Neural progenitor cell (in vitro differentiated cells): ENCODE measurements at regions not wholly inside any gene's neighbourhood (a gene's known extent, or its start where the extent isn't known, plus 50 kb on each side); places are given as distances from the start of the nearest gene placed in this dataset.
"Not testable (repeated sequence)": the region's sequence is repeated elsewhere in the genome, so short reads cannot be mapped to it uniquely, and the experiment has no call there.

Source experiments
- DNase-seq: peaks from one replicate; pipeline ENCODE4 v3.0.0-alpha.2; 2016; ENCODE audit warnings: low spot score
- H2AFZ ChIP-seq: fragments of 200-600 bp; sonication (generic); replicated peaks from 2 replicates; pipeline ENCODE4 v1.6.1; 2016; ENCODE audit warnings: antibody characterized with exemption
- H3F3A ChIP-seq: fragments of 200-600 bp; sonication (generic); 2 replicates; pipeline ENCODE4 v1.6.1; 2016; ENCODE audit warnings: antibody characterized with exemption, low read depth
- H3K27ac ChIP-seq: fragments of 200-600 bp; sonication (generic); 2 replicates; pipeline ENCODE4 v1.5.1; 2016; ENCODE audit warnings: mild to moderate bottlenecking
- H3K27me3 ChIP-seq: fragments of 200-600 bp; sonication (generic); 2 replicates; pipeline ENCODE4 v1.6.1; 2016; ENCODE audit warnings: mild to moderate bottlenecking, moderate library complexity
- H3K36me3 ChIP-seq: fragments of 200-600 bp; sonication (generic); 2 replicates; pipeline ENCODE4 v1.5.1; 2016
- H3K4me1 ChIP-seq: fragments of 200-600 bp; sonication (generic); 2 replicates; pipeline ENCODE4 v1.6.1; 2016; ENCODE audit warnings: mixed run types
- H3K4me2 ChIP-seq: fragments of 200-600 bp; sonication (generic); 2 replicates; pipeline ENCODE4 v1.6.1; 2016
- H3K4me3 ChIP-seq: fragments of 200-600 bp; sonication (generic); 2 replicates; pipeline ENCODE4 v1.5.1; 2016
- H3K79me2 ChIP-seq: fragments of 200-600 bp; sonication (generic); 2 replicates; pipeline ENCODE4 v1.6.1; 2016; ENCODE audit warnings: low read depth
- H3K9ac ChIP-seq: fragments of 200-600 bp; sonication (generic); 2 replicates; pipeline ENCODE4 v1.6.1; 2016
- H3K9me3 ChIP-seq: fragments of 200-600 bp; sonication (generic); 2 replicates; pipeline ENCODE4 v1.5.1; 2016; ENCODE audit warnings: low read depth
- H4K20me1 ChIP-seq: fragments of 200-600 bp; sonication (generic); 2 replicates; pipeline ENCODE4 v1.6.1; 2016; ENCODE audit warnings: low read depth
- H3K27ac Mint-ChIP-seq: 3 replicates; pipeline ENCODE4 v1.8.0; 2021; ENCODE audit warnings: mixed read lengths
- H3K27me3 Mint-ChIP-seq: 2 replicates; pipeline ENCODE4 v1.8.0; 2022; ENCODE audit warnings: low read depth, mild to moderate bottlenecking, inconsistent platforms, moderate library complexity, mixed read lengths; ENCODE audit not compliant: insufficient read depth
- H3K36me3 Mint-ChIP-seq: 3 replicates; pipeline ENCODE4 v1.8.0; 2021; ENCODE audit warnings: mixed read lengths
- H3K4me1 Mint-ChIP-seq: 3 replicates; pipeline ENCODE4 v1.8.0; 2021; ENCODE audit warnings: mixed read lengths
- H3K4me3 Mint-ChIP-seq: 3 replicates; pipeline ENCODE4 v1.8.0; 2021; ENCODE audit warnings: mild to moderate bottlenecking, moderate library complexity, mixed read lengths
- H3K9me3 Mint-ChIP-seq: 3 replicates; pipeline ENCODE4 v1.8.0; 2020; ENCODE audit warnings: mixed read lengths
- EZH2 ChIP-seq: fragments of 200-600 bp; sonication (generic); IDR thresholded peaks from 2 replicates; pipeline ENCODE4 v1.6.1; 2017; ENCODE audit warnings: antibody characterized with exemption, mild to moderate bottlenecking, moderate library complexity
- EZH2phosphoT487 ChIP-seq: fragments of 200-600 bp; sonication (generic); IDR thresholded peaks from 2 replicates; pipeline ENCODE4 v1.6.1; 2017; ENCODE audit warnings: antibody characterized with exemption
- TF ChIP-seq, protein P1 (sequence below): fragments of 200-600 bp; sonication (generic); IDR thresholded peaks from 2 replicates; pipeline ENCODE4 v1.5.1; 2017; ENCODE audit warnings: antibody characterized with exemption, mild to moderate bottlenecking

DNA sequence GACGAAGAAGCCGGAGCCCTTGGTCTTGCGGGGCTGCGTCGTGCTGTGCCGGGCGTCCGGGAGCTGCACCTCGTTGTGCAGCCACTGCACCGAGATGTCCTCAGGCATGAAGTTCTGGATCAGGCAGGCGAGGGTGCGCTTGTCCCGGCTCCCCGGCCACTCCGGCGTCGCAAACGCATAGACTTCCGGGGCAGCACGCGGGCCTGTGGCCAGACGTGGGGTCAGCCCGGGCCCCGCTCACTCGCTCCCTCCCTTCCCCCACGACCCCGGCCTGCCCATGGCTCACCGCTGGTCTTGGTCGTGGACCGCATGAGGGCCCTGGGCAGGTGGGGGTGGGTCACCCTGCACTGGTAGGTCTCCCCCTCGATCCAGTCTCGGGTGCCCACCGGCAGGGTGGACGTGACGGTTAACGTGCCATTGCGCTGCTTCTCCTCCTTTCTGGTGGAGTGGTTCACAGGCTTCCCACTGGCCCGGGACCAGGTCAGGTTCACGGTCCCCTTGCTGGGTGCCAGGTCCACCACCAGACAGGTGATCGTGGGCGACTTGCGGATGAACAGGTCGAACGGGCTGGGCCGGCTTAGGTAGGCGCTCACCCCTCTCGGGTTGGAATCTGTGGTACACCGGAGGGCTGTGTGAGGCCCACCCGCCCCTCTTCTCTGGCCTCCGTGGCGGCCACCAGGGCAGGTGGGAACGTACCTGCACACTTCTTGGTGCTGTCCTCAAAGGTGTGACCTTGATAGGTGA is 74.0 kb downstream of the TMEM121 start:
- not testable (repeated sequence) for H3K4me2 ChIP-seq

GRCh38 chr14:105600939-105601359 is 74.6 kb downstream of the TMEM121 start:
- Histone ChIP-seq H3K27ac (no peak overlapping the region), H3F3A (no peaks in the 10 kb centered on the region), H3K4me1 (no peaks in the 10 kb centered on the region), H4K20me1 (no peaks in the 10 kb centered on the region), H2AFZ (no peak overlapping the region), H3K9ac (no peak overlapping the region), H3K27me3 (no peaks in the 10 kb centered on the region), H3K79me2 (no peaks in the 10 kb centered on the region), H3K4me2 (no peak overlapping the region), H3K4me3 (no peak overlapping the region), H3K36me3 (no peaks in the 10 kb centered on the region), H3K9me3 (no peaks in the 10 kb centered on the region)
- peaks cover 4% of the 10 kb centered on the region for H3K27me3 Mint-ChIP-seq
- no peaks in the 10 kb centered on the region for H3K4me1 Mint-ChIP-seq
- no peak overlapping the region for H3K4me3 Mint-ChIP-seq
- peaks cover 3% of the 10 kb centered on the region for H3K36me3 Mint-ChIP-seq
- TF ChIP-seq EZH2 (no peak), EZH2phosphoT487 (no peak)
- TF ChIP-seq, protein P1, sequence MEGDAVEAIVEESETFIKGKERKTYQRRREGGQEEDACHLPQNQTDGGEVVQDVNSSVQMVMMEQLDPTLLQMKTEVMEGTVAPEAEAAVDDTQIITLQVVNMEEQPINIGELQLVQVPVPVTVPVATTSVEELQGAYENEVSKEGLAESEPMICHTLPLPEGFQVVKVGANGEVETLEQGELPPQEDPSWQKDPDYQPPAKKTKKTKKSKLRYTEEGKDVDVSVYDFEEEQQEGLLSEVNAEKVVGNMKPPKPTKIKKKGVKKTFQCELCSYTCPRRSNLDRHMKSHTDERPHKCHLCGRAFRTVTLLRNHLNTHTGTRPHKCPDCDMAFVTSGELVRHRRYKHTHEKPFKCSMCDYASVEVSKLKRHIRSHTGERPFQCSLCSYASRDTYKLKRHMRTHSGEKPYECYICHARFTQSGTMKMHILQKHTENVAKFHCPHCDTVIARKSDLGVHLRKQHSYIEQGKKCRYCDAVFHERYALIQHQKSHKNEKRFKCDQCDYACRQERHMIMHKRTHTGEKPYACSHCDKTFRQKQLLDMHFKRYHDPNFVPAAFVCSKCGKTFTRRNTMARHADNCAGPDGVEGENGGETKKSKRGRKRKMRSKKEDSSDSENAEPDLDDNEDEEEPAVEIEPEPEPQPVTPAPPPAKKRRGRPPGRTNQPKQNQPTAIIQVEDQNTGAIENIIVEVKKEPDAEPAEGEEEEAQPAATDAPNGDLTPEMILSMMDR, result no peak
- H3K27ac Mint-ChIP-seq, result no peak overlapping the region
- H3K9me3 Mint-ChIP-seq, result peaks cover 28% of the 10 kb centered on the region
- DNase-seq, result no peak

More for the DNA sequence above, 74.0 kb downstream of the TMEM121 start:
- H2AFZ ChIP-seq, H3F3A ChIP-seq, H3K27me3 Mint-ChIP-seq, H3K4me1 ChIP-seq, H3K36me3 ChIP-seq, H3K9me3 ChIP-seq, H3K27me3 ChIP-seq, H3K79me2 ChIP-seq, H3K4me3 ChIP-seq, H3K27ac ChIP-seq, H3K4me1 Mint-ChIP-seq, H3K36me3 Mint-ChIP-seq, H4K20me1 ChIP-seq, DNase-seq, H3K4me3 Mint-ChIP-seq, H3K27ac Mint-ChIP-seq, H3K9ac ChIP-seq: not testable (repeated sequence)
- H3K9me3 Mint-ChIP-seq, result peaks cover 27% of the 10 kb centered on the region

GRCh38 chr14:105601360-105602242 is 75.2 kb downstream of the TMEM121 start:
- Mint-ChIP-seq H3K4me1 (no peaks in the 10 kb centered on the region), H3K27ac (no peak overlapping the region), H3K9me3 (peaks cover 25% of the 10 kb centered on the region), H3K27me3 (peaks cover 4% of the 10 kb centered on the region), H3K36me3 (peaks cover 3% of the 10 kb centered on the region), H3K4me3 (no peak overlapping the region)
- Histone ChIP-seq H3K27ac (no peak overlapping the region), H3K4me1 (no peaks in the 10 kb centered on the region), H3K79me2 (no peaks in the 10 kb centered on the region), H3K9me3 (no peaks in the 10 kb centered on the region), H3K4me3 (no peak overlapping the region), H3K9ac (no peak overlapping the region), H3K4me2 (no peak overlapping the region), H3F3A (no peaks in the 10 kb centered on the region), H3K36me3 (no peaks in the 10 kb centered on the region), H2AFZ (no peak overlapping the region), H4K20me1 (no peaks in the 10 kb centered on the region), H3K27me3 (no peaks in the 10 kb centered on the region)
- DNase-seq, result no peak
- TF ChIP-seq, protein P1, result no peak
- TF ChIP-seq EZH2phosphoT487 (no peak), EZH2 (no peak)
